Upper lobe of right lung (tissue), 1 donor: ENCODE measurements at regions not wholly inside any gene's neighbourhood (a gene's known extent, or its start where the extent isn't known, plus 50 kb on each side); places are given as distances from the start of the nearest gene placed in this dataset.

Experiments
- ATAC-seq: fragments of 200-7000 bp; cut with Tn5 transposase; one replicate; pipeline ENCODE4 v1.9.1; 2020; ENCODE audit warnings: mild to moderate bottlenecking, moderate library complexity
- DNase-seq: peaks from one replicate; pipeline ENCODE4 v3.0.0-alpha.2; 2020
- H3K27ac ChIP-seq: fragments of 200-600 bp; one replicate; pipeline ENCODE4 v1.8.0; 2022
- H3K27me3 ChIP-seq: fragments of 200-600 bp; one replicate; pipeline ENCODE4 v1.8.0; 2022; ENCODE audit warnings: mild to moderate bottlenecking
- H3K36me3 ChIP-seq: fragments of 200-600 bp; one replicate; pipeline ENCODE4 v1.8.0; 2022
- H3K4me1 ChIP-seq: fragments of 200-600 bp; one replicate; pipeline ENCODE4 v1.8.0; 2022
- H3K4me3 ChIP-seq: fragments of 200-600 bp; one replicate; pipeline ENCODE4 v1.8.0; 2022; ENCODE audit warnings: mild to moderate bottlenecking
- H3K9me3 ChIP-seq: fragments of 200-600 bp; one replicate; pipeline ENCODE4 v1.8.0; 2022
- CTCF ChIP-seq: fragments of 200-600 bp; IDR thresholded peaks from one replicate; pipeline ENCODE4 v1.8.0; 2022; ENCODE audit warnings: antibody characterized with exemption
- intact Hi-C: fragments of 100-400 bp; cut with DNase I; formaldehyde crosslinking; loops from one replicate; pipeline ENCODE4 v1.11.0; 2022
- donor health status: DM: no; HTN: yes; CAD: no; lungs with severe emphysema.

GRCh38 chr2:33975498-33975897 is 376.4 kb upstream of the FAM98A start:
- no peak for ATAC-seq
- Histone ChIP-seq H3K27me3 (no peaks in the 10 kb centered on the region), H3K4me3 (no peak overlapping the region), H3K36me3 (no peaks in the 10 kb centered on the region), H3K9me3 (no peaks in the 10 kb centered on the region), H3K27ac (no peak overlapping the region), H3K4me1 (no peaks in the 10 kb centered on the region)
- DNase-seq, result no peak
- no peak for TF ChIP-seq CTCF
- intact Hi-C loops, result no loop called here

- intact Hi-C loops, result no loop called here
- H3K9me3 ChIP-seq, result no peaks in the 10 kb centered on the region
- no peaks in the 10 kb centered on the region for H3K27me3 ChIP-seq
- H3K27ac ChIP-seq, result no peak overlapping the region
- H3K36me3 ChIP-seq, result no peaks in the 10 kb centered on the region
- H3K4me3 ChIP-seq, result no peak overlapping the region
- no peak for DNase-seq
- TF ChIP-seq CTCF, result no peak
- H3K4me1 ChIP-seq, result no peaks in the 10 kb centered on the region
- no peak for ATAC-seq
These were observed 368.0 kb upstream of the FAM98A start for GRCh38 chr2:33967103-33967502.

- intact Hi-C loops, result no loop called here
These were observed 359.5 kb upstream of the FAM98A start for GRCh38 chr2:33958591-33958990.

GRCh38 chr2:33949371-33949770 is 350.3 kb upstream of the FAM98A start:
- no peaks in the 10 kb centered on the region for H3K4me1 ChIP-seq
- H3K9me3 ChIP-seq, result no peaks in the 10 kb centered on the region
- H3K4me3 ChIP-seq, result no peak overlapping the region
- TF ChIP-seq CTCF, result no peak
- no peaks in the 10 kb centered on the region for H3K36me3 ChIP-seq
- DNase-seq (no peak), ATAC-seq (no peak)
- intact Hi-C loops, result no loop called here
- no peaks in the 10 kb centered on the region for H3K27me3 ChIP-seq
- H3K27ac ChIP-seq, result no peak overlapping the region

More at GRCh38 chr2:33958591-33958990, 359.5 kb upstream of the FAM98A start:
- no peaks in the 10 kb centered on the region for H3K9me3 ChIP-seq
- H3K4me1 ChIP-seq, result no peaks in the 10 kb centered on the region
- ATAC-seq (no peak), DNase-seq (no peak)
- H3K27ac ChIP-seq, result no peak overlapping the region
- no peaks in the 10 kb centered on the region for H3K36me3 ChIP-seq
- no peak for TF ChIP-seq CTCF
- H3K4me3 ChIP-seq, result no peak overlapping the region
- H3K27me3 ChIP-seq, result no peaks in the 10 kb centered on the region

GRCh38 chr2:33946193-33946592 is 347.1 kb upstream of the FAM98A start:
- Histone ChIP-seq H3K27me3 (no peaks in the 10 kb centered on the region), H3K9me3 (no peaks in the 10 kb centered on the region), H3K4me3 (no peak overlapping the region), H3K4me1 (no peaks in the 10 kb centered on the region), H3K27ac (no peak overlapping the region), H3K36me3 (no peaks in the 10 kb centered on the region)
- ATAC-seq (no peak), DNase-seq (no peak)
- TF ChIP-seq CTCF, result no peak
- intact Hi-C loops, result no loop called here

GRCh38 chr2:33933203-33933602 is 334.1 kb upstream of the FAM98A start:
- Histone ChIP-seq H3K4me3 (no peak overlapping the region), H3K27me3 (no peaks in the 10 kb centered on the region)
- no peak for DNase-seq

More at GRCh38 chr2:33933203-33933602, 334.1 kb upstream of the FAM98A start:
- Histone ChIP-seq H3K27ac (no peak overlapping the region), H3K9me3 (no peaks in the 10 kb centered on the region), H3K36me3 (no peaks in the 10 kb centered on the region), H3K4me1 (no peaks in the 10 kb centered on the region)
- TF ChIP-seq CTCF, result no peak
- intact Hi-C loops, result no loop called here
- ATAC-seq, result no peak
